OCI-LY3 (cell line): ENCODE measurements at regions not wholly inside any gene's neighbourhood (a gene's known extent, or its start where the extent isn't known, plus 50 kb on each side); places are given as distances from the start of the nearest gene placed in this dataset.

Source experiments
- EZH2phosphoT487 ChIP-seq: fragments of 200-600 bp; shearing (Covaris generic); IDR thresholded peaks from 2 replicates; pipeline ENCODE4 v1.6.1; 2018; ENCODE audit warnings: antibody characterized with exemption, mixed run types, low read depth
- TF ChIP-seq, protein P1 (sequence below): fragments of 200-600, 300-600 bp; sonication (generic); IDR thresholded peaks from 2 replicates; pipeline ENCODE4 v1.5.1; 2014; ENCODE audit warnings: antibody characterized with exemption, low read length, low read depth

DNA sequence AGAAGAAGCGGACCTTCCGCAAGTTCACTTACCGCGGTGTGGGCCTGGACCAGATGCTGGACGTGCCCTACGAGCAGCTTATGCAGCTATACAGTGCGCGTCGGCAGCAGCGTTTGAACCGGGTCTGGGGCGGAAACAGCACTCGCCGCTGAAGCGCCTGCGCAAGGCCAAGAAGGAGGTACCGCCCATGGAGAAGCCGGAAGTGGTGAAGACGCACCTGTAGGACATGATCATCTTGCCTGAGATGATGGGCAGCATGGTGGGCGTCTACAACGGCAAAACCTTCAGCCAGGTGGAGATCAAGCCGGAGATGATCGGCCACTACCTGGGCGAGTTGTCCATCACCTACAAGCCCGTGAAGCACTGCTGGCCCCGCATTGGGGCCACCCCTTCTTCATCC, 390.4 kb upstream of the MEIS2 start:
- TF ChIP-seq, protein P1, sequence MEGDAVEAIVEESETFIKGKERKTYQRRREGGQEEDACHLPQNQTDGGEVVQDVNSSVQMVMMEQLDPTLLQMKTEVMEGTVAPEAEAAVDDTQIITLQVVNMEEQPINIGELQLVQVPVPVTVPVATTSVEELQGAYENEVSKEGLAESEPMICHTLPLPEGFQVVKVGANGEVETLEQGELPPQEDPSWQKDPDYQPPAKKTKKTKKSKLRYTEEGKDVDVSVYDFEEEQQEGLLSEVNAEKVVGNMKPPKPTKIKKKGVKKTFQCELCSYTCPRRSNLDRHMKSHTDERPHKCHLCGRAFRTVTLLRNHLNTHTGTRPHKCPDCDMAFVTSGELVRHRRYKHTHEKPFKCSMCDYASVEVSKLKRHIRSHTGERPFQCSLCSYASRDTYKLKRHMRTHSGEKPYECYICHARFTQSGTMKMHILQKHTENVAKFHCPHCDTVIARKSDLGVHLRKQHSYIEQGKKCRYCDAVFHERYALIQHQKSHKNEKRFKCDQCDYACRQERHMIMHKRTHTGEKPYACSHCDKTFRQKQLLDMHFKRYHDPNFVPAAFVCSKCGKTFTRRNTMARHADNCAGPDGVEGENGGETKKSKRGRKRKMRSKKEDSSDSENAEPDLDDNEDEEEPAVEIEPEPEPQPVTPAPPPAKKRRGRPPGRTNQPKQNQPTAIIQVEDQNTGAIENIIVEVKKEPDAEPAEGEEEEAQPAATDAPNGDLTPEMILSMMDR = no peak
- TF ChIP-seq EZH2phosphoT487 = no peak
